Endothelial cell of umbilical vein (primary cell): ENCODE measurements at regions not wholly inside any gene's neighbourhood (a gene's known extent, or its start where the extent isn't known, plus 50 kb on each side); places are given as distances from the start of the nearest gene placed in this dataset.

Source experiments
- BruUV-seq: library from RNA; stranded (reverse); fragments of 400-500 nt; replicated peaks from 2 replicates; lab custom pipeline; 2021; lab: Mats Ljungman, UMichigan
- CTCF ChIA-PET: fragments of 300-600, 350-600 bp; sonication (Branson Sonifier 250); formaldehyde crosslinking; loops from one replicate; lab custom pipeline; 2021; ENCODE audit warnings: antibody characterized with exemption, inconsistent platforms; lab: Charles Lee
- POLR2A ChIA-PET: fragments of 300-600, 350-600 bp; sonication (Branson Sonifier 250); formaldehyde crosslinking; loops from one replicate; lab custom pipeline; 2021; ENCODE audit warnings: antibody characterized with exemption, inconsistent platforms; lab: Charles Lee
- DNase-seq: peaks from one replicate; pipeline ENCODE4 v3.0.0-alpha.2; 2011; ENCODE audit warnings: low read depth, low spot score
- FAIRE-seq: peaks from 2 replicates; lab custom pipeline; 2011; peaks lifted over from hg19 to GRCh38; lab: Jason Lieb, UNC
- H2AFZ ChIP-seq: 2 replicates; pipeline ENCODE4 v1.6.0; 2012; ENCODE audit warnings: low read depth, low read length, control low read depth, inconsistent platforms
- H3K27ac ChIP-seq: 2 replicates; pipeline ENCODE4 v1.5.1; 2011; ENCODE audit warnings: low read depth, mild to moderate bottlenecking, control low read depth, low read length, moderate library complexity; ENCODE audit not compliant: insufficient read depth
- H3K27me3 ChIP-seq, 2 experiments: 2 replicates each; pipeline versions ENCODE4 v1.6.0 to v1.6.1; 2011; ENCODE audit warnings: low read length in 2 of 2, mixed read lengths in 1 of 2; ENCODE audit not compliant: control insufficient read depth in 2 of 2, insufficient read depth in 2 of 2
- H3K36me3 ChIP-seq, 2 experiments: 2 replicates in 1 of 2; 3 replicates in 1 of 2; pipeline ENCODE4 v1.5.1; 2011; ENCODE audit warnings: low read length in 2 of 2, mild to moderate bottlenecking in 1 of 2, moderate library complexity in 1 of 2; ENCODE audit not compliant: control insufficient read depth in 2 of 2, insufficient read depth in 2 of 2; ENCODE audit errors: extremely low read depth in 1 of 2
- H3K4me1 ChIP-seq: 3 replicates; pipeline ENCODE4 v1.5.1; 2011; ENCODE audit warnings: mild to moderate bottlenecking, low read length; ENCODE audit not compliant: control insufficient read depth, insufficient read depth; ENCODE audit errors: extremely low read depth
- H3K4me2 ChIP-seq: 2 replicates; pipeline ENCODE4 v1.6.1; 2011; ENCODE audit warnings: low read length, control low read depth, mixed read lengths; ENCODE audit not compliant: insufficient read depth
- H3K4me3 ChIP-seq, 3 experiments: fragments of 200-600 bp in 1 of 3; sonication (generic), shearing (Covaris generic) in 1 of 3; replicated peaks in 1 of 3; 2 replicates each; pipeline ENCODE4 v1.5.1; 2011 to 2016; ENCODE audit warnings: control low read depth in 3 of 3, low read length in 3 of 3, mild to moderate bottlenecking in 2 of 3, inconsistent platforms in 1 of 3, low read depth in 1 of 3, moderate library complexity in 1 of 3; ENCODE audit not compliant: insufficient read depth in 1 of 3
- H3K79me2 ChIP-seq: 2 replicates; pipeline ENCODE4 v1.6.0; 2012; ENCODE audit warnings: low read length, inconsistent platforms; ENCODE audit not compliant: control insufficient read depth, insufficient read depth
- H3K9ac ChIP-seq: replicated peaks from 2 replicates; pipeline ENCODE3; 2011; ENCODE audit warnings: low read length, control low read depth; ENCODE audit not compliant: insufficient read depth; ENCODE audit errors: extremely low read depth
- H3K9me1 ChIP-seq: replicated peaks from 3 replicates; pipeline ENCODE4 v1.6.0; 2011; ENCODE audit warnings: mild to moderate bottlenecking, low read length; ENCODE audit not compliant: control insufficient read depth, insufficient read depth; ENCODE audit errors: extremely low read depth
- H3K9me3 ChIP-seq: replicated peaks from 2 replicates; pipeline ENCODE4 v1.5.1; 2012; ENCODE audit warnings: low read length, inconsistent platforms; ENCODE audit not compliant: control insufficient read depth, insufficient read depth
- H4K20me1 ChIP-seq: replicated peaks from 2 replicates; pipeline ENCODE3; 2011; ENCODE audit warnings: mild to moderate bottlenecking, low read length; ENCODE audit not compliant: control insufficient read depth, insufficient read depth; ENCODE audit errors: extremely low read depth
- EZH2 ChIP-seq: IDR thresholded peaks from 2 replicates; pipeline ENCODE4 v1.6.1; 2012; ENCODE audit warnings: borderline replicate concordance, low read depth, mild to moderate bottlenecking, moderate library complexity, low read length, inconsistent platforms; ENCODE audit not compliant: severe bottlenecking
- FOS ChIP-seq: IDR thresholded peaks from 2 replicates; pipeline ENCODE4 v1.6.1; 2011; ENCODE audit warnings: mild to moderate bottlenecking, low read length, moderate library complexity, borderline replicate concordance; ENCODE audit not compliant: insufficient read depth
- GATA2 ChIP-seq: IDR thresholded peaks from 2 replicates; pipeline ENCODE4 v1.7.0; 2011; ENCODE audit warnings: low read depth, mild to moderate bottlenecking, moderate library complexity, mixed read lengths, low read length; ENCODE audit not compliant: insufficient read length, insufficient read depth
- MYC ChIP-seq: IDR thresholded peaks from one replicate; pipeline ENCODE4 v1.6.1; 2011; ENCODE audit warnings: mild to moderate bottlenecking, low read depth, low read length
- POLR2A ChIP-seq: IDR thresholded peaks from 2 replicates; pipeline ENCODE4 v1.6.1; 2012; ENCODE audit warnings: low read depth, mild to moderate bottlenecking, control low read depth, low read length
- dilution Hi-C: fragments of 300-500 bp; cut with MboI; formaldehyde crosslinking; loops from one replicate; pipeline ENCODE4 v1.15.0; 2019; ENCODE audit warnings: low sequenced_read_pairs; ENCODE audit not compliant: extremely low pct_ligation_motif_present
- intact Hi-C: fragments of 100-400 bp; cut with micrococcal nuclease; formaldehyde crosslinking; loops from one replicate; pipeline ENCODE4 v1.10.0; 2022
- TF ChIP-seq, protein P1 (sequence below): IDR thresholded peaks from 2 replicates; pipeline ENCODE4 v1.6.1; 2011; ENCODE audit not compliant: insufficient read depth, insufficient read length

DNA sequence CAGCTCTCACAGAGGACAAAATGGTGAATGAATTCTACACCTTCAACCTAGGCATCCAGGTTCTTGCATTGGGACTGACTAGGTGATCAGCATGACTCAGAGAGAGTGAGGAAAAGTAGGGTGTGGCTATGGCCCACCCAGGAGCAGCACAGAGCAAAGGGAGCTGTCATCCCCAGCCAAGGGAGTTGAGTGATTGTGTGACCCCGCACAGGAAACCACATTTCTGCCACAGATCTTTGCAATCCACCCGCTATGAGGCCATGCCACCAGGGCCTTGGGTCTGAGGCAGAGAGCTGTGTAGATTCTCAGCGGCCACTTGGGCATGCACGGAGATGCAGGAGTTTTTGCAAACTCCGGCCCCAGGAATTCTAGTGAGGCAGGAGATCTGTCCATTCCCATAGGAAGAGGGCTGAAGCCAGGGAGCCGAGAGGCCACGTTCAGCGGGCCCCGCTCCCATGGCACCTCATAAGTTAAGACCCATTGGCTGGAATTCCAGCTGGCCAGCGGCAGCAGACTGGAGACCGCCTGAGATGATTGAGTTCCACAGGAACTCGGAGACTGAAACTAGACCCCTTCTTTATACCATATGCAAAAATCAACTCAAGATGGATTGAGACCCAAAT, 75.9 kb downstream of the NAA11 start:
- FAIRE-seq (no peak), DNase-seq (no peak)
- H3K4me1 ChIP-seq, result no peaks in the 10 kb centered on the region
- H3K27ac ChIP-seq, result no peak overlapping the region
- H3K9me3 ChIP-seq, result no peaks in the 10 kb centered on the region
- dilution Hi-C loops, result no loop called here
- no peak overlapping the region for H3K4me3 ChIP-seq
- no peaks in the 10 kb centered on the region for H4K20me1 ChIP-seq
- no peaks in the 10 kb centered on the region for H3K36me3 ChIP-seq
- H3K9ac ChIP-seq, result no peak overlapping the region
- BruUV-seq, result no TSS peak
- H3K79me2 ChIP-seq, result no peaks in the 10 kb centered on the region
- intact Hi-C loops, result no loop called here
- ChIA-PET POLR2A (no interaction called here), CTCF (no interaction called here)
- TF ChIP-seq EZH2, result no peak
- TF ChIP-seq POLR2A, result no peak
- no peak for TF ChIP-seq FOS
- no peak for TF ChIP-seq MYC
- H3K4me2 ChIP-seq, result no peak overlapping the region
- no peaks in the 10 kb centered on the region for H3K27me3 ChIP-seq
- H3K9me1 ChIP-seq, result no peaks in the 10 kb centered on the region
- no peak overlapping the region for H2AFZ ChIP-seq

DNA sequence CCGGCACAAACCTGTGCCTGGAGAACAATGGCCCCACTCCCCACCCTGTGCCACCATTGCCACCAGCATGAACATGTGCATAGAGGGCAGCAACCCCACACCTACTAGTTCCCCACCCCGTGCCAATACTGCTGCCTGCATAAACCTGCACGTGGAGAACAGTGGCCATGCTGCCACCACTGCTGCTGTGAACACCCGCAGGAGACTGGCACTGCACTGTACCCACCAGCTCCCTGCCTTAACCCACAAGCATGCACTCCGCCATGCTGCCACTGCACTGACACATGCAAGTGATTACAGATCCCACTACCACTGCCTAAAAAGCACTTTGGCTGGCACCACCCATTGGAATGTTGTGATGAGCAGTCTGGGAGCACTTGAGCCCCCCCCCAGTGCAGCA, 77.3 kb downstream of the NAA11 start:
- ChIA-PET CTCF (no interaction called here), POLR2A (no interaction called here)
- no peaks in the 10 kb centered on the region for H4K20me1 ChIP-seq
- H3K9ac ChIP-seq, result no peak overlapping the region
- H3K9me3 ChIP-seq, result no peaks in the 10 kb centered on the region
- H3K79me2 ChIP-seq, result no peaks in the 10 kb centered on the region
- H3K4me2 ChIP-seq, result no peak overlapping the region
- dilution Hi-C loops, result no loop called here
- BruUV-seq, result no TSS peak
- no peaks in the 10 kb centered on the region for H3K27me3 ChIP-seq
- H2AFZ ChIP-seq, result no peak overlapping the region
- H3K36me3 ChIP-seq, result no peaks in the 10 kb centered on the region
- H3K9me1 ChIP-seq, result no peaks in the 10 kb centered on the region
- FAIRE-seq, result no peak
- H3K27ac ChIP-seq, result no peak overlapping the region
- intact Hi-C loops, result no loop called here
- no peak overlapping the region for H3K4me3 ChIP-seq
- no peak for DNase-seq
- H3K4me1 ChIP-seq, result no peaks in the 10 kb centered on the region
- no peak for TF ChIP-seq GATA2
- TF ChIP-seq, protein P1, sequence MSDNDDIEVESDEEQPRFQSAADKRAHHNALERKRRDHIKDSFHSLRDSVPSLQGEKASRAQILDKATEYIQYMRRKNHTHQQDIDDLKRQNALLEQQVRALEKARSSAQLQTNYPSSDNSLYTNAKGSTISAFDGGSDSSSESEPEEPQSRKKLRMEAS, result no peak
- TF ChIP-seq POLR2A, result no peak
